ENCODE measurements at regions not wholly inside any gene's neighbourhood (a gene's known extent, or its start where the extent isn't known, plus 50 kb on each side); places are given as distances from the start of the nearest gene placed in this dataset.

GRCh38 chr10:4673279-4674040, 152.5 kb upstream of the AKR1E2 start:
- H3K4me1 ChIP-seq (ENCODE audit: control insufficient read depth in 2 of 2, insufficient read depth in 2 of 2, low read length in 2 of 2) = no peaks in the 10 kb centered on the region
- ATAC-seq (ENCODE audit: low read depth) = no peak
- H3K9me3 ChIP-seq (ENCODE audit: control extremely low read depth in 1 of 3, control insufficient read depth in 2 of 3, insufficient read depth in 1 of 3, low read length in 2 of 3) = peaks cover 0 to 4% (median 0%) of the 10 kb centered on the region in 3 donors
- peaks cover 0 to 2% (median 0%) of the 10 kb centered on the region in 4 experiments for H3K27me3 ChIP-seq (replicated peaks in 1 of 4; ENCODE audit: control extremely low read depth in 1 of 4, control insufficient read depth in 3 of 4, insufficient read depth in 4 of 4, low read length in 3 of 4)
- no peaks in the 10 kb centered on the region for H3K36me3 ChIP-seq (replicated peaks in 1 of 2; ENCODE audit: control extremely low read depth in 1 of 2, control insufficient read depth in 1 of 2, extremely low read depth in 1 of 2, insufficient read depth in 2 of 2, low read length in 1 of 2)
- H3K79me2 ChIP-seq (ENCODE audit: control insufficient read depth, insufficient read depth, low read length) = no peaks in the 10 kb centered on the region
- WGBS (ENCODE audit: insufficient coverage) = 96% methylated on average over 2 of the region's 7 CpGs
- TF ChIP-seq EZH2 (IDR thresholded peaks at IDR 0.05; ENCODE audit: borderline replicate concordance, insufficient read depth, low read depth, low read length, poor library complexity, severe bottlenecking) = no peak
- TF ChIP-seq, protein P1, sequence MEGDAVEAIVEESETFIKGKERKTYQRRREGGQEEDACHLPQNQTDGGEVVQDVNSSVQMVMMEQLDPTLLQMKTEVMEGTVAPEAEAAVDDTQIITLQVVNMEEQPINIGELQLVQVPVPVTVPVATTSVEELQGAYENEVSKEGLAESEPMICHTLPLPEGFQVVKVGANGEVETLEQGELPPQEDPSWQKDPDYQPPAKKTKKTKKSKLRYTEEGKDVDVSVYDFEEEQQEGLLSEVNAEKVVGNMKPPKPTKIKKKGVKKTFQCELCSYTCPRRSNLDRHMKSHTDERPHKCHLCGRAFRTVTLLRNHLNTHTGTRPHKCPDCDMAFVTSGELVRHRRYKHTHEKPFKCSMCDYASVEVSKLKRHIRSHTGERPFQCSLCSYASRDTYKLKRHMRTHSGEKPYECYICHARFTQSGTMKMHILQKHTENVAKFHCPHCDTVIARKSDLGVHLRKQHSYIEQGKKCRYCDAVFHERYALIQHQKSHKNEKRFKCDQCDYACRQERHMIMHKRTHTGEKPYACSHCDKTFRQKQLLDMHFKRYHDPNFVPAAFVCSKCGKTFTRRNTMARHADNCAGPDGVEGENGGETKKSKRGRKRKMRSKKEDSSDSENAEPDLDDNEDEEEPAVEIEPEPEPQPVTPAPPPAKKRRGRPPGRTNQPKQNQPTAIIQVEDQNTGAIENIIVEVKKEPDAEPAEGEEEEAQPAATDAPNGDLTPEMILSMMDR (IDR thresholded peaks at IDR 0.05) = no peak
- H3K4me3 ChIP-seq (ENCODE audit: control extremely low read depth in 1 of 5, extremely low read depth in 1 of 5, insufficient read depth in 1 of 5, low read depth in 2 of 5, low read length in 4 of 5) = no peak overlapping the region
- CTCF ChIA-PET = no interaction called here
- no peaks in the 10 kb centered on the region for H4K20me1 ChIP-seq (ENCODE audit: control insufficient read depth, insufficient read depth, low read length, poor library complexity, severe bottlenecking)
- no peak overlapping the region for H2AFZ ChIP-seq (ENCODE audit: insufficient read depth, low read depth, low read length, poor library complexity, severe bottlenecking)
- POLR2A ChIA-PET = no interaction called here
- no peak overlapping the region for H3K27ac Mint-ChIP-seq
- no peak overlapping the region for H3K9ac ChIP-seq (ENCODE audit: low read length)
- no peak overlapping the region for H3K27ac ChIP-seq (ENCODE audit: low read length in 2 of 2)
- H3K4me1 Mint-ChIP-seq = no peaks in the 10 kb centered on the region
- intact Hi-C loops (cut with micrococcal nuclease) = no loop called here
- H3K9me3 Mint-ChIP-seq (ENCODE audit: insufficient read depth) = no peaks in the 10 kb centered on the region
- H3K4me2 ChIP-seq (replicated peaks; ENCODE audit: low read depth, low read length, poor library complexity, severe bottlenecking) = no peak overlapping the region
- peaks cover 19% of the 10 kb centered on the region for H3K27me3 Mint-ChIP-seq
- no peak overlapping the region for H3K4me3 Mint-ChIP-seq
- no peak for DNase-seq

GRCh38 chr10:4672201-4672600, 153.8 kb upstream of the AKR1E2 start:
- H3K36me3 ChIP-seq (replicated peaks in 1 of 2; ENCODE audit: control extremely low read depth in 1 of 2, control insufficient read depth in 1 of 2, extremely low read depth in 1 of 2, insufficient read depth in 2 of 2, low read length in 1 of 2) = no peaks in the 10 kb centered on the region
- peaks cover 0 to 2% (median 0%) of the 10 kb centered on the region in 4 experiments for H3K27me3 ChIP-seq (replicated peaks in 1 of 4; ENCODE audit: control extremely low read depth in 1 of 4, control insufficient read depth in 3 of 4, insufficient read depth in 4 of 4, low read length in 3 of 4)
- TF ChIP-seq, protein P1 (IDR thresholded peaks at IDR 0.05) = no peak
- no peak for TF ChIP-seq EZH2 (IDR thresholded peaks at IDR 0.05; ENCODE audit: borderline replicate concordance, insufficient read depth, low read depth, low read length, poor library complexity, severe bottlenecking)
- H3K9ac ChIP-seq (ENCODE audit: low read length) = no peak overlapping the region
- POLR2A ChIA-PET = no interaction called here
- CTCF ChIA-PET = interaction anchor here (4.1 kb wide), 1 partner anchor 15 kb away, joined by 24 read pairs; no protein-coding TSS in a partner anchor
- no peak overlapping the region for H2AFZ ChIP-seq (ENCODE audit: insufficient read depth, low read depth, low read length, poor library complexity, severe bottlenecking)
- no peak overlapping the region for H3K4me2 ChIP-seq (replicated peaks; ENCODE audit: low read depth, low read length, poor library complexity, severe bottlenecking)
- no peak overlapping the region for H3K27ac ChIP-seq (ENCODE audit: low read length in 2 of 2)
- peaks cover 17% of the 10 kb centered on the region for H3K27me3 Mint-ChIP-seq
- no peak for ATAC-seq (ENCODE audit: low read depth)
- no peaks in the 10 kb centered on the region for H4K20me1 ChIP-seq (ENCODE audit: control insufficient read depth, insufficient read depth, low read length, poor library complexity, severe bottlenecking)
- H3K4me3 Mint-ChIP-seq = no peak overlapping the region
- no peak for DNase-seq
- H3K27ac Mint-ChIP-seq = no peak overlapping the region
- no peak overlapping the region for H3K4me3 ChIP-seq (ENCODE audit: control extremely low read depth in 1 of 5, extremely low read depth in 1 of 5, insufficient read depth in 1 of 5, low read depth in 2 of 5, low read length in 4 of 5)
- no peaks in the 10 kb centered on the region for H3K4me1 ChIP-seq (ENCODE audit: control insufficient read depth in 2 of 2, insufficient read depth in 2 of 2, low read length in 2 of 2)
- H3K4me1 Mint-ChIP-seq = no peaks in the 10 kb centered on the region
- no peaks in the 10 kb centered on the region for H3K79me2 ChIP-seq (ENCODE audit: control insufficient read depth, insufficient read depth, low read length)
- no CpG with 5 or more reads among the region's 1 CpG for WGBS (ENCODE audit: insufficient coverage)
- H3K9me3 Mint-ChIP-seq (ENCODE audit: insufficient read depth) = no peaks in the 10 kb centered on the region
- peaks cover 0 to 4% (median 0%) of the 10 kb centered on the region in 3 donors for H3K9me3 ChIP-seq (ENCODE audit: control extremely low read depth in 1 of 3, control insufficient read depth in 2 of 3, insufficient read depth in 1 of 3, low read length in 2 of 3)
- intact Hi-C loops (cut with micrococcal nuclease) = no loop called here

Data from B cell (primary cell).